GM19238 (cell line): ENCODE measurements at regions not wholly inside any gene's neighbourhood (a gene's known extent, or its start where the extent isn't known, plus 50 kb on each side); places are given as distances from the start of the nearest gene placed in this dataset.
"Not testable (repeated sequence)": the region's sequence is repeated elsewhere in the genome, so short reads cannot be mapped to it uniquely, and the experiment has no call there.

Experiments
- DNase-seq: peaks from one replicate; pipeline ENCODE4 v3.0.0; 2011; ENCODE audit warnings: low spot score; ENCODE audit not compliant: insufficient read length

DNA sequence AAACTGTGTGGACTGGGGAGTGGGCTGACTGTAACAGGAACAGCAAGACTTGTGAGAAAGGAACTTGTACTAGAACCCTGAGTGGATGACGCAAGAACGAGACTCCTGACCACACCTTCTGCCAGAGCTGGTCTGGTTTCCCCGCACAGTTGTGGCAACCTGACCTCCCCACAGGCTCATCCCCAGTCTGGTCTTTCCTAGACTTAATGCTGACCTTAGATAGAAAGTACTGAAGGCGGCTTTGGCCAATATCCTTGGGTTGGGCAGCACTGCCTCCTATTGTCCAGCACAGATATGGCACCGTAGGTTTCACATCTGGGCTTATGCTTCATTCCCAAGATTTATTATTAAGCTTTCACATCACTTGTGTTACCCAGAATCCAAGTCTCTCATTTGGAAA is 137.8 kb upstream of the FRG1 start:
- DNase-seq = no peak

GRCh38 chr4:189804894-189805293 is 135.8 kb upstream of the FRG1 start:
- no peak for DNase-seq

DNA sequence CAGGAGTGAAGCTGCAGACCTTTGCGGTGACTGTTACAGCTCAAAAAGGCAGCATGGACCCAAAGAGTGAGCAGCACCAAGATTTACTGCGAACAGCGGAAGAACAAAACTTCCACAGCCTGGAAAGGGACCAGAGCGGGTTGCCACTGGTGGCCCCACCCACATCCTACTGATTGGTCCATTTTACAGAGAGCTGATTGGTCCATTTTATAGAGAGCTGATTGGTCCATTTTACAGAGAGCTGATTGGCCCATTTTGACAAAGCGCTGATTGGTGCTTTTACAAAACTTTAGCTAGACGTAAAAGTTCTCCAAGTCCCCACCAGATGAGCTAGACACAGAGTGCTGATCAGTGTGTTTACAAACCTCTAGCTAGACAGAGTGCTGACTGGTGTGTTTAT is 134.2 kb upstream of the FRG1 start:
- DNase-seq = no peak

DNA sequence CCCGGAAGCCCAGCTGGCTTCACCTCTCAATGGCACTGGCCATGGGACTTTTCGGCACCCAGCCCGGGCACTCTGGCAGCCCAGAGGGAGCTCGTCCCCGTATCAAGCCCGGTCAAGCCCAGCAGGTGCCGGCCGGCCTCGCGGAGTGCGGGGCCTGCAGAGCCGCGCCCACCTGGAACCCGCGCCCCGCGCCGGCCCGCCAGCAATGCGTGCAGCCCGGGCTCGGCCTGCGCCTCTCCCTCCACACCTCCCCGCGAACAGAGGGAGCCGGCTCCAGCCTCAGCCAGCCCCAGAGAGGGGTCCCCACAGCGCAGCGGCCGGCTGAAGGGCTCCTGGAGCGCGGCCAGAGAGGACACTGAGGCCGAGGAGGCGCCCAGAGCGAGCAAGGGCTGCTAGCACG is 133.6 kb upstream of the FRG1 start:
- no peak for DNase-seq

GRCh38 chr4:189809241-189809735 is 131.4 kb upstream of the FRG1 start:
- DNase-seq = no peak

GRCh38 chr4:189809839-189810238 is 130.8 kb upstream of the FRG1 start:
- DNase-seq = no peak

- not testable (repeated sequence) for DNase-seq
These were observed 130.1 kb upstream of the FRG1 start for GRCh38 chr4:189810318-189811181.

- no peak for DNase-seq
These were observed 125.1 kb upstream of the FRG1 start for GRCh38 chr4:189815404-189816192.

- DNase-seq = no peak
These were observed 118.3 kb upstream of the FRG1 start for GRCh38 chr4:189822326-189822725.

DNA sequence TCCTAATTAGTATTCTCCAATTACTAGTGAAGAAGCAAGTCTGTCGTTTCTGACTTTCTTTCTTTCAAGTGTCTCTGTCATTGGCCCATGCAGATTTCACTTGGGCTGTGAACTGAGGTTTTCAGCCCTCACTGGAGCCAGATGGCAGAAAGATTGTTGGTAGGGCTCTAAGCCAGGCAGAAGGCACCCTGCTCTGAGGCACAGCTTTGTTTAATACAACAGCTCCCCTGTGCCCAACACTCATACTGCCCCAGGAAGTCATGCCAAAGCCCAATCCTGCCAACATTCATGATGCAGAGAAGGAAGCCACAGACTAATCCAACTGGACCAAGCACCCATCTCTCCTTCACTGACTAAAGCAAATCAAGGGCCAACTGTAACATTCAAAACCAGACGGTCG is 117.1 kb upstream of the FRG1 start:
- no peak for DNase-seq

GRCh38 chr4:189825466-189825865 is 115.2 kb upstream of the FRG1 start:
- no peak for DNase-seq

GRCh38 chr4:189826657-189827056 is 114.0 kb upstream of the FRG1 start:
- DNase-seq = no peak

GRCh38 chr4:189828081-189828697 is 112.5 kb upstream of the FRG1 start:
- no peak for DNase-seq

GRCh38 chr4:189832528-189832927 is 108.1 kb upstream of the FRG1 start:
- DNase-seq = no peak

DNA sequence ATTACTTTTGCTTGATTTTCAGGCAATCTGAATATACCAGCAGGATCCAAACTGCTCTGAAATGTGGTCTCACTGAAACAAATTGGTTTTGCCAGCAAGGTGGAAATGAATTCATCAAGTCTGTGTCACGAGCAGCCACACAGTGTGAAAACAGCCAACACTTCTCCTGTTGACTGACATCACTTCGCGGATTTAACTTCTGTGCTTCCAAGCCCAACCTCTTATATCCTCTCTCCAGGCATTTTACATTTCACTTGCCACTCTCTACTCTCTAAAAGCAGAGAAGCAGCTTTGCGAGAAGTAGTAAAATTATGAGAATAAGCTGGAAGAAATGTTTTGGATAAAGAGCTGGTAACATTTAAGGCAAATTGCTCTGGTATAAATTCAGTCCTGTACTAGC is 106.1 kb upstream of the FRG1 start:
- DNase-seq = no peak

DNA sequence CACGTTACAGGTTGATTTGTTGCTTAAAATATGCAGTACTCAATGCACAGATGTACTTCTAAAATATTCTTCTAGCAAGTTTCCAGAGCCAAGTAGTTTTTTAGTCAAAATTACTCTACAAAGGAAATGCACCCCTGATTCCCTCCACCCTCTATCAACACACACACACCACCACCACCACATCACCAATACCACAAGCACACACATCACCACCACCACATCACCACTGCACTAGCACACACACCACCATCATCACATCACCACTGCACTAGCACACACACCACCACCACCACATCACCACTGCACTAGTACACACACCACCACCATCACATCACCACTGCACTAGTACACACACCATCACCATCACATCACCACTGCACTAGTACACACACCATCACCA is 105.2 kb upstream of the FRG1 start:
- no peak for DNase-seq

- DNase-seq = no peak
These were observed 103.2 kb upstream of the FRG1 start for GRCh38 chr4:189837471-189837870.

- no peak for DNase-seq
These were observed 101.7 kb upstream of the FRG1 start for GRCh38 chr4:189838821-189839497.

DNA sequence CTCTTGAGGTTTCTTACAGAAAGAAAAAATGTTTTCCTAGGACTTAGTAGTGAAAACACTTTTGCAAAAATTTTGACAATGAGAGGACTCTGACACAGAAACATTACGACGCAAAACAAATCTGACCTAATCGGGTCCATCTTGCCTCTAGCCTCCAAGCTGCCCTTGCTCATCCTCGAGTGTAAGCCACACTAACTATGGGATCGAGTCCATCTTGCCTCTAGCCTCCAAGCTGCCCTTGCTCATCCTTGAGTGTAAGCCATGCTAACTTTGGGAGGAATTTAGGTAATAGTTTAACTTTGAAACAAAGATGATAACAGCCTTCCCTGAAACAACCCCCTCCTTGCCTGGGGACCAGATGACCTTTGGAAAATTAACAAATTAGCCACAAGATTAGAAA is 100.3 kb upstream of the FRG1 start:
- no peak for DNase-seq

GRCh38 chr4:189843413-189844009 is 97.2 kb upstream of the FRG1 start:
- DNase-seq = no peak
